ENCODE measurements at regions not wholly inside any gene's neighbourhood (a gene's known extent, or its start where the extent isn't known, plus 50 kb on each side); places are given as distances from the start of the nearest gene placed in this dataset.
"Not testable (repeated sequence)": the region's sequence is repeated elsewhere in the genome, so short reads cannot be mapped to it uniquely, and the experiment has no call there.

GRCh38 chr18:2237706-2238105, 333.6 kb downstream of the METTL4 start:
- ATAC-seq = no peak
- DNase-seq = no peak

GRCh38 chr18:2240311-2240705, 331.0 kb downstream of the METTL4 start:
- no peak for ATAC-seq
- DNase-seq = no peak

- no peak for ATAC-seq
- DNase-seq = no peak
Observed at GRCh38 chr18:2244641-2245040, 326.7 kb downstream of the METTL4 start.

- not testable (repeated sequence) for ATAC-seq
Observed at GRCh38 chr18:2247101-2247500, 324.2 kb downstream of the METTL4 start.

GRCh38 chr18:2254977-2255376, 316.3 kb downstream of the METTL4 start:
- no peak for DNase-seq
- ATAC-seq = no peak

More at GRCh38 chr18:2247101-2247500, 324.2 kb downstream of the METTL4 start:
- DNase-seq = not testable (repeated sequence)

- ATAC-seq = no peak
- DNase-seq = no peak
Observed at GRCh38 chr18:2256577-2256976, 314.7 kb downstream of the METTL4 start.

GRCh38 chr18:2258954-2259353, 312.4 kb downstream of the METTL4 start:
- ATAC-seq = no peak
- no peak for DNase-seq

- DNase-seq = no peak
- ATAC-seq = no peak
Observed at GRCh38 chr18:2263303-2263890, 307.9 kb downstream of the METTL4 start.

GRCh38 chr18:2274613-2275012, 296.7 kb downstream of the METTL4 start:
- no peak for DNase-seq
- ATAC-seq = no peak

- ATAC-seq (no peak), DNase-seq (no peak)
Observed at GRCh38 chr18:2281086-2281485, 290.2 kb downstream of the METTL4 start.

GRCh38 chr18:2281523-2282199, 289.6 kb downstream of the METTL4 start:
- DNase-seq (no peak), ATAC-seq (no peak)

- ATAC-seq = no peak
- DNase-seq = peak; percentile 7
Observed at GRCh38 chr18:2293109-2293839, 278.0 kb downstream of the METTL4 start.

- ATAC-seq (no peak), DNase-seq (no peak)
Observed at GRCh38 chr18:2301316-2301715, 270.0 kb downstream of the METTL4 start.

- DNase-seq = no peak
- ATAC-seq = no peak
Observed at GRCh38 chr18:2302012-2302411, 269.3 kb downstream of the METTL4 start.

GRCh38 chr18:2302628-2303516, 268.4 kb downstream of the METTL4 start:
- no peak for DNase-seq
- ATAC-seq = no peak

GRCh38 chr18:2303517-2304238, 267.6 kb downstream of the METTL4 start:
- ATAC-seq = no peak
- DNase-seq = no peak

GRCh38 chr18:2304378-2305175, 266.7 kb downstream of the METTL4 start:
- no peak for DNase-seq
- ATAC-seq = no peak

GRCh38 chr18:2306606-2307005, 264.7 kb downstream of the METTL4 start:
- DNase-seq (no peak), ATAC-seq (no peak)

GRCh38 chr18:2310886-2311285, 260.4 kb downstream of the METTL4 start:
- no peak for DNase-seq
- no peak for ATAC-seq

GRCh38 chr18:2312440-2312839, 258.9 kb downstream of the METTL4 start:
- DNase-seq (no peak), ATAC-seq (no peak)

- DNase-seq (no peak), ATAC-seq (no peak)
Observed at GRCh38 chr18:2313332-2313731, 258.0 kb downstream of the METTL4 start.

Data from stimulated activated naive CD8-positive, alpha-beta T cell treated with anti-CD3 and anti-CD28 coated beads, Interleukin-15, Interleukin-2, amounts not matched to agents 100 U/mL and 50 U/mL, for 24 hours (primary cell).